MG63 (cell line): ENCODE measurements at regions not wholly inside any gene's neighbourhood (a gene's known extent, or its start where the extent isn't known, plus 50 kb on each side); places are given as distances from the start of the nearest gene placed in this dataset.
"Not testable (repeated sequence)": the region's sequence is repeated elsewhere in the genome, so short reads cannot be mapped to it uniquely, and the experiment has no call there.

Experiments
- DNase-seq: peaks from one replicate; pipeline ENCODE4 v3.0.0-alpha.2; 2020
- H3K27me3 ChIP-seq: fragments of 250-450 bp; sonication (Bioruptor Pico); 2 replicates; pipeline ENCODE4 v1.5.1; 2020; ENCODE audit warnings: mild to moderate bottlenecking, moderate library complexity
- H3K36me3 ChIP-seq: fragments of 250-450 bp; sonication (Bioruptor Pico); 2 replicates; pipeline ENCODE4 v1.5.1; 2020; ENCODE audit warnings: mild to moderate bottlenecking, moderate library complexity
- H3K4me3 ChIP-seq: fragments of 250-450 bp; sonication (Bioruptor Pico); 2 replicates; pipeline ENCODE4 v1.5.1; 2020; ENCODE audit warnings: mild to moderate bottlenecking, moderate library complexity
- H3K9me3 ChIP-seq: fragments of 250-450 bp; sonication (Bioruptor Pico); 2 replicates; pipeline ENCODE4 v1.5.1; 2020; ENCODE audit warnings: mild to moderate bottlenecking, moderate library complexity

- H3K36me3 ChIP-seq, H3K4me3 ChIP-seq: not testable (repeated sequence)
These were observed 164.2 kb upstream of the TEX13C start for GRCh38 chrX:125155296-125156033.

GRCh38 chrX:125170459-125170858, 149.2 kb upstream of the TEX13C start:
- Histone ChIP-seq H3K4me3 (no peak overlapping the region), H3K9me3 (no peaks in the 10 kb centered on the region), H3K36me3 (no peaks in the 10 kb centered on the region), H3K27me3 (no peaks in the 10 kb centered on the region)
- DNase-seq: no peak

More at GRCh38 chrX:125155296-125156033, 164.2 kb upstream of the TEX13C start:
- not testable (repeated sequence) for H3K9me3 ChIP-seq, H3K27me3 ChIP-seq, DNase-seq

- DNase-seq: no peak
- Histone ChIP-seq H3K27me3 (no peaks in the 10 kb centered on the region), H3K36me3 (no peaks in the 10 kb centered on the region), H3K4me3 (no peak overlapping the region), H3K9me3 (no peaks in the 10 kb centered on the region)
These were observed 147.1 kb upstream of the TEX13C start for GRCh38 chrX:125172531-125172930.

GRCh38 chrX:125175991-125176584, 143.6 kb upstream of the TEX13C start:
- DNase-seq: no peak
- Histone ChIP-seq H3K36me3 (no peaks in the 10 kb centered on the region), H3K4me3 (no peak overlapping the region), H3K9me3 (no peaks in the 10 kb centered on the region), H3K27me3 (no peaks in the 10 kb centered on the region)

- Histone ChIP-seq H3K4me3 (no peak overlapping the region), H3K27me3 (no peaks in the 10 kb centered on the region), H3K9me3 (no peaks in the 10 kb centered on the region), H3K36me3 (no peaks in the 10 kb centered on the region)
- DNase-seq: no peak
These were observed 125.8 kb upstream of the TEX13C start for GRCh38 chrX:125193921-125194320.

GRCh38 chrX:125198546-125198945, 121.1 kb upstream of the TEX13C start:
- H3K9me3 ChIP-seq: no peaks in the 10 kb centered on the region
- H3K27me3 ChIP-seq: no peaks in the 10 kb centered on the region; the same call in 1 of the 2 replicates
- H3K36me3 ChIP-seq: no peaks in the 10 kb centered on the region
- DNase-seq: no peak
- no peak overlapping the region for H3K4me3 ChIP-seq

- H3K4me3 ChIP-seq: peak overlapping the region; percentile 51
- H3K9me3 ChIP-seq: no peaks in the 10 kb centered on the region
- H3K27me3 ChIP-seq: no peaks in the 10 kb centered on the region; the same call in 1 of the 2 replicates
- H3K36me3 ChIP-seq: no peaks in the 10 kb centered on the region
- DNase-seq: no peak
These were observed 117.0 kb upstream of the TEX13C start for GRCh38 chrX:125202591-125203248.

- DNase-seq: peak; percentile 25
- H3K4me3 ChIP-seq: peak overlapping the region; percentile 51
- H3K27me3 ChIP-seq: no peaks in the 10 kb centered on the region; the same call in 1 of the 2 replicates
- H3K36me3 ChIP-seq: no peaks in the 10 kb centered on the region
- H3K9me3 ChIP-seq: no peaks in the 10 kb centered on the region
These were observed 116.3 kb upstream of the TEX13C start for GRCh38 chrX:125203365-125203736.

- Histone ChIP-seq H3K4me3 (peak overlapping the region; percentile 51), H3K36me3 (no peaks in the 10 kb centered on the region), H3K9me3 (no peaks in the 10 kb centered on the region), H3K27me3 (no peaks in the 10 kb centered on the region; the same call in 1 of the 2 replicates)
- peak; percentile 48 for DNase-seq
These were observed 115.7 kb upstream of the TEX13C start for GRCh38 chrX:125203737-125204578.

- peak overlapping the region; percentile 51 for H3K4me3 ChIP-seq
- DNase-seq: no peak
- H3K27me3 ChIP-seq: no peaks in the 10 kb centered on the region; the same call in 1 of the 2 replicates
- no peaks in the 10 kb centered on the region for H3K9me3 ChIP-seq
- H3K36me3 ChIP-seq: no peaks in the 10 kb centered on the region
These were observed 115.0 kb upstream of the TEX13C start for GRCh38 chrX:125204681-125205132.

- Histone ChIP-seq H3K27me3 (no peaks in the 10 kb centered on the region; the same call in 1 of the 2 replicates), H3K36me3 (no peaks in the 10 kb centered on the region), H3K9me3 (no peaks in the 10 kb centered on the region), H3K4me3 (peak overlapping the region; percentile 51)
- peak; percentile 88 for DNase-seq
These were observed 114.3 kb upstream of the TEX13C start for GRCh38 chrX:125205133-125205917.

GRCh38 chrX:125205918-125206665, 113.6 kb upstream of the TEX13C start:
- peak overlapping the region; percentile 51 for H3K4me3 ChIP-seq
- no peaks in the 10 kb centered on the region; the same call in 1 of the 2 replicates for H3K27me3 ChIP-seq
- H3K36me3 ChIP-seq: no peaks in the 10 kb centered on the region
- H3K9me3 ChIP-seq: no peaks in the 10 kb centered on the region
- DNase-seq: peak; percentile 50

GRCh38 chrX:125210146-125210545, 109.5 kb upstream of the TEX13C start:
- H3K27me3 ChIP-seq: no peaks in the 10 kb centered on the region
- no peaks in the 10 kb centered on the region for H3K36me3 ChIP-seq
- no peak overlapping the region for H3K4me3 ChIP-seq
- no peak for DNase-seq
- no peaks in the 10 kb centered on the region for H3K9me3 ChIP-seq

- no peaks in the 10 kb centered on the region for H3K9me3 ChIP-seq
- H3K36me3 ChIP-seq: no peaks in the 10 kb centered on the region
- no peak for DNase-seq
- no peak overlapping the region for H3K4me3 ChIP-seq
- no peaks in the 10 kb centered on the region for H3K27me3 ChIP-seq
These were observed 99.8 kb upstream of the TEX13C start for GRCh38 chrX:125219852-125220251.

GRCh38 chrX:125236955-125237354, 82.7 kb upstream of the TEX13C start:
- DNase-seq: no peak
- no peak overlapping the region for H3K4me3 ChIP-seq
- H3K36me3 ChIP-seq: no peaks in the 10 kb centered on the region
- H3K27me3 ChIP-seq: no peaks in the 10 kb centered on the region
- H3K9me3 ChIP-seq: no peaks in the 10 kb centered on the region
